MM.1S (cell line): ENCODE measurements at regions not wholly inside any gene's neighbourhood (a gene's known extent, or its start where the extent isn't known, plus 50 kb on each side); places are given as distances from the start of the nearest gene placed in this dataset.

Source experiments
- EZH2 ChIP-seq: fragments of 300-600 bp; sonication (generic); optimal IDR thresholded peaks from 2 replicates; pipeline ENCODE3; 2017; ENCODE audit warnings: low read depth, mild to moderate bottlenecking, antibody characterized with exemption, low read length, mixed read lengths
- TF ChIP-seq, protein P1 (sequence below): fragments of 300-600 bp; sonication (generic); IDR thresholded peaks from 2 replicates; pipeline ENCODE4 v1.5.1; 2016; ENCODE audit warnings: antibody characterized with exemption, low read length, mixed read lengths

DNA sequence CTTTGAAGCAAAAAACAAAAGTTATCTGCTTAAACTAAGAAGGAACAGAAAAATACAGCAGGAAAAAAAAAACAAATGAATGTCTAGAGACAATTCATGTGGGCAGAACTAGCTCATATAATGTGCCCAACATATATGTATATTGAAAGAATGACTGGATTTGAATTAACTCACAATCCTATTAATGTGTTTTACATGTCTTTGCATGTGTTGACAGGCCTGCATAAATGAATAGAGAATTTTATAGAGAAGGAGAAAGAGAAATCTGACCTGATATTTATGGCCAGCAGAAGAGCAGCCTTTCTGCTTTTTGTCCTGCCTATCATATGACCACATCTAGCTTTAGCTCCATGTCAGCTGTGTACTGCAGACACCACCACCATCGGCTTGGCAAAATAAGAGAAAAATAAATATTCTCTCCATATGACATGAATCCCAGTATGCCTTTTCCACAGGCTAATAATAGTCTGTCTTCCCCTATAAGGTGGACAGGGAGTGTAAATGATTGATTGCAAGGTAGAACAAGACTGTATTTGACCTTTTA, 171.5 kb upstream of the PALMD start:
- TF ChIP-seq, protein P1, sequence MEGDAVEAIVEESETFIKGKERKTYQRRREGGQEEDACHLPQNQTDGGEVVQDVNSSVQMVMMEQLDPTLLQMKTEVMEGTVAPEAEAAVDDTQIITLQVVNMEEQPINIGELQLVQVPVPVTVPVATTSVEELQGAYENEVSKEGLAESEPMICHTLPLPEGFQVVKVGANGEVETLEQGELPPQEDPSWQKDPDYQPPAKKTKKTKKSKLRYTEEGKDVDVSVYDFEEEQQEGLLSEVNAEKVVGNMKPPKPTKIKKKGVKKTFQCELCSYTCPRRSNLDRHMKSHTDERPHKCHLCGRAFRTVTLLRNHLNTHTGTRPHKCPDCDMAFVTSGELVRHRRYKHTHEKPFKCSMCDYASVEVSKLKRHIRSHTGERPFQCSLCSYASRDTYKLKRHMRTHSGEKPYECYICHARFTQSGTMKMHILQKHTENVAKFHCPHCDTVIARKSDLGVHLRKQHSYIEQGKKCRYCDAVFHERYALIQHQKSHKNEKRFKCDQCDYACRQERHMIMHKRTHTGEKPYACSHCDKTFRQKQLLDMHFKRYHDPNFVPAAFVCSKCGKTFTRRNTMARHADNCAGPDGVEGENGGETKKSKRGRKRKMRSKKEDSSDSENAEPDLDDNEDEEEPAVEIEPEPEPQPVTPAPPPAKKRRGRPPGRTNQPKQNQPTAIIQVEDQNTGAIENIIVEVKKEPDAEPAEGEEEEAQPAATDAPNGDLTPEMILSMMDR, result no peak
- no peak for TF ChIP-seq EZH2
